HG03378 (cell line): ENCODE measurements at regions not wholly inside any gene's neighbourhood (a gene's known extent, or its start where the extent isn't known, plus 50 kb on each side); places are given as distances from the start of the nearest gene placed in this dataset.

ENCODE experiments used
- ATAC-seq: cut with Tn5 transposase; IDR thresholded peaks from one replicate; pipeline ENCODE4 v1.9.1; 2021; ENCODE audit warnings: mild to moderate bottlenecking, moderate library complexity; ENCODE audit not compliant: unreplicated experiment

GRCh38 chr7:35401217-35401879, 147.4 kb upstream of the TBX20 start:
- no peak for ATAC-seq

- no peak for ATAC-seq
Observed at GRCh38 chr7:35399840-35400239, 145.9 kb upstream of the TBX20 start.

- no peak for ATAC-seq
Observed at GRCh38 chr7:35399216-35399615, 145.3 kb upstream of the TBX20 start.

- no peak for ATAC-seq
Observed at GRCh38 chr7:35398518-35398917, 144.6 kb upstream of the TBX20 start.

- ATAC-seq, result no peak
Observed at GRCh38 chr7:35390146-35390545, 136.2 kb upstream of the TBX20 start.

GRCh38 chr7:35389636-35390035, 135.7 kb upstream of the TBX20 start:
- ATAC-seq, result no peak

GRCh38 chr7:35386816-35387706, 133.2 kb upstream of the TBX20 start:
- ATAC-seq, result no peak

GRCh38 chr7:35386082-35386815, 132.3 kb upstream of the TBX20 start:
- no peak for ATAC-seq

GRCh38 chr7:35384761-35385700, 131.1 kb upstream of the TBX20 start:
- no peak for ATAC-seq

- no peak for ATAC-seq
Observed at GRCh38 chr7:35380739-35381224, 126.9 kb upstream of the TBX20 start.

- no peak for ATAC-seq
Observed at GRCh38 chr7:35379481-35379880, 125.6 kb upstream of the TBX20 start.

GRCh38 chr7:35375516-35375915, 121.6 kb upstream of the TBX20 start:
- no peak for ATAC-seq

GRCh38 chr7:35374858-35375257, 121.0 kb upstream of the TBX20 start:
- ATAC-seq, result no peak

- no peak for ATAC-seq
Observed at GRCh38 chr7:35371221-35371620, 117.3 kb upstream of the TBX20 start.

- ATAC-seq, result no peak
Observed at GRCh38 chr7:35370687-35371086, 116.8 kb upstream of the TBX20 start.

- ATAC-seq, result no peak
Observed at GRCh38 chr7:35366167-35367155, 112.6 kb upstream of the TBX20 start.

GRCh38 chr7:35365523-35365922, 111.6 kb upstream of the TBX20 start:
- peak; percentile 67 for ATAC-seq

- ATAC-seq, result no peak
Observed at GRCh38 chr7:35362341-35362740, 108.4 kb upstream of the TBX20 start.

- ATAC-seq, result no peak
Observed at GRCh38 chr7:35359423-35359822, 105.5 kb upstream of the TBX20 start.
